LNCAP (cell line): ENCODE measurements at regions not wholly inside any gene's neighbourhood (a gene's known extent, or its start where the extent isn't known, plus 50 kb on each side); places are given as distances from the start of the nearest gene placed in this dataset.

Experiments used
- CTCF ChIP-seq: fragments of 450-650 bp; IDR thresholded peaks from 2 replicates; pipeline ENCODE4 v1.5.1; 2017; ENCODE audit warnings: mild to moderate bottlenecking

GRCh38 chr2:13485256-13485655 lies 768.5 kb downstream of the TRIB2 start:
- TF ChIP-seq CTCF = no peak

- no peak for TF ChIP-seq CTCF
Observed at GRCh38 chr2:13488965-13489364, 772.2 kb downstream of the TRIB2 start.

- no peak for TF ChIP-seq CTCF
Observed at GRCh38 chr2:13492262-13492661, 775.5 kb downstream of the TRIB2 start.

GRCh38 chr2:13495051-13495450 lies 778.3 kb downstream of the TRIB2 start:
- no peak for TF ChIP-seq CTCF

- TF ChIP-seq CTCF = no peak
Observed at GRCh38 chr2:13504808-13505207, 788.1 kb downstream of the TRIB2 start.

GRCh38 chr2:13508671-13509070 lies 791.9 kb downstream of the TRIB2 start:
- no peak for TF ChIP-seq CTCF

DNA sequence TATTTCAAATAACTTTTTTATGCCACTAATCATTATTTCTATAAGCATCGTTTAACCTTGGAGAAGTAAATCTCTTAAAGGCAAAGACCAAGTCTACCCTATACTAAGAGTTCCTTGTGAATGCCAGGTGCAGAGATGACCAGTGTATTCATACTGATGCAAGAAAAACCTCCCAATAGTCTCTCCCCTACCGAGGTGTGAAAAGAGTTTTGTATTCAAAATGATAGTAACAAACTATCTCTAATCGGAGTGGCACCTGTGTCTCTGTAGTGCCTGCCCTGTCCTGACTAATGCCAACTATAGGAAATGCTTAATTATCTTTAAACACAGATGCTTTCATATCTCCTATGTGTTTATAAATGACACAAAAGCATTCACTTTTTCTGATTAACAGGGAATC lies 798.5 kb downstream of the TRIB2 start:
- no peak for TF ChIP-seq CTCF

DNA sequence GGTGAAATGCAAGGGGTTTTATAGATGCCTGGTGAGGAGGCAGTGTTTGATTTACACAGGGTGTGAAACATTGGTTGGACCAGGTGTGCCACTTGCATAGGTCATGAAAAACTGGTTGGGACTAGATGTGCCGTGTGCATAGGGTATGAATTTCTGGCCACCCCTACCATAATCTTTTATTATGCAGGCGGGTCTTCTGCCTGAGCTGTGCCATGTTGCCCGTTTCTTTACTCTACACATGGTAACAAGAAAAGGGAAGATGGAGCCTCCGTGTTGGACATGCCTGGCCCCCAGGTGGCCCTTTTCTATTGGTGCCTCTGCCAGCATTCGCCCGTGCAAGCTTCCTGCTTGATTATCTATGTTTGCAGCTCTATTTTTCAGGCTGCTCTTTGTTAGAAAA lies 805.4 kb downstream of the TRIB2 start:
- no peak for TF ChIP-seq CTCF
